H9 (cell line): ENCODE measurements at regions not wholly inside any gene's neighbourhood (a gene's known extent, or its start where the extent isn't known, plus 50 kb on each side); places are given as distances from the start of the nearest gene placed in this dataset.

Experiments used
- DNase-seq: peaks from one replicate; pipeline ENCODE4 v3.0.0-alpha.2; 2017
- H2AFZ ChIP-seq: one replicate; pipeline ENCODE4 v1.6.1; 2013; ENCODE audit warnings: mild to moderate bottlenecking, low read length, control low read depth, moderate library complexity
- H2AK5ac ChIP-seq: 2 replicates; pipeline ENCODE4 v1.6.1; 2013; ENCODE audit warnings: low read length, control low read depth, mixed read lengths; ENCODE audit not compliant: insufficient read length
- H2BK120ac ChIP-seq: one replicate; pipeline ENCODE4 v1.6.1; 2013; ENCODE audit warnings: low read depth, mild to moderate bottlenecking, low read length, control low read depth, inconsistent platforms; ENCODE audit not compliant: poor library complexity, severe bottlenecking
- H2BK12ac ChIP-seq: 2 replicates; pipeline ENCODE4 v1.6.1; 2013; ENCODE audit warnings: low read length, control low read depth, mixed read lengths, low read depth; ENCODE audit not compliant: insufficient read length
- H2BK15ac ChIP-seq: 2 replicates; pipeline ENCODE4 v1.6.1; 2013; ENCODE audit warnings: low read depth, low read length, control low read depth
- H2BK20ac ChIP-seq: one replicate; pipeline ENCODE4 v1.6.1; 2013; ENCODE audit warnings: low read depth, mild to moderate bottlenecking, low read length, control low read depth, inconsistent platforms; ENCODE audit not compliant: poor library complexity, severe bottlenecking
- H2BK5ac ChIP-seq: 2 replicates; pipeline ENCODE4 v1.6.1; 2013; ENCODE audit warnings: low read length, control low read depth, mixed read lengths; ENCODE audit not compliant: insufficient read length
- H3K14ac ChIP-seq: 2 replicates; pipeline ENCODE4 v1.6.1; 2013; ENCODE audit warnings: low read length, control low read depth; ENCODE audit not compliant: insufficient read depth
- H3K18ac ChIP-seq: 2 replicates; pipeline ENCODE4 v1.6.1; 2013; ENCODE audit warnings: low read depth, mild to moderate bottlenecking, mixed read lengths, low read length, control low read depth; ENCODE audit not compliant: insufficient read length
- H3K23ac ChIP-seq: 2 replicates; pipeline ENCODE4 v1.6.1; 2013; ENCODE audit warnings: low read length, control low read depth, mixed read lengths, low read depth; ENCODE audit not compliant: insufficient read length
- H3K23me2 ChIP-seq: 2 replicates; pipeline ENCODE4 v1.6.1; 2013; ENCODE audit warnings: low read depth, mild to moderate bottlenecking, mixed read lengths, low read length, control low read depth; ENCODE audit not compliant: insufficient read length, poor library complexity, severe bottlenecking
- H3K27ac ChIP-seq: 2 replicates; pipeline ENCODE4 v1.5.1; 2013; ENCODE audit warnings: low read length, control low read depth, mixed read lengths, low read depth; ENCODE audit not compliant: insufficient read length
- H3K27me3 ChIP-seq: 2 replicates; pipeline ENCODE4 v1.6.1; 2013; ENCODE audit warnings: low read length, control low read depth, inconsistent platforms; ENCODE audit not compliant: insufficient read depth
- H3K4ac ChIP-seq: 2 replicates; pipeline ENCODE4 v1.6.1; 2013; ENCODE audit warnings: low read depth, mild to moderate bottlenecking, control low read depth, inconsistent platforms, low read length, moderate library complexity
- H3K4me1 ChIP-seq: 2 replicates; pipeline ENCODE4 v1.6.1; 2013; ENCODE audit warnings: low read length, control low read depth, inconsistent platforms; ENCODE audit not compliant: insufficient read depth
- H3K4me2 ChIP-seq: 2 replicates; pipeline ENCODE4 v1.6.1; 2013; ENCODE audit warnings: low read length, control low read depth, mixed read lengths; ENCODE audit not compliant: insufficient read length, insufficient read depth
- H3K56ac ChIP-seq: 2 replicates; pipeline ENCODE4 v1.6.1; 2013; ENCODE audit warnings: low read depth, mild to moderate bottlenecking, mixed read lengths, low read length, control low read depth; ENCODE audit not compliant: insufficient read length
- H3K79me1 ChIP-seq: 2 replicates; pipeline ENCODE4 v1.6.1; 2013; ENCODE audit warnings: low read depth, mild to moderate bottlenecking, moderate library complexity, low read length, control low read depth, inconsistent platforms; ENCODE audit not compliant: insufficient read depth, poor library complexity, severe bottlenecking
- H3K79me2 ChIP-seq: 2 replicates; pipeline ENCODE4 v1.6.1; 2013; ENCODE audit warnings: low read length, control low read depth, inconsistent platforms; ENCODE audit not compliant: insufficient read depth
- H3K9ac ChIP-seq: 2 replicates; pipeline ENCODE4 v1.6.1; 2013; ENCODE audit warnings: low read length, control low read depth, mixed read lengths; ENCODE audit not compliant: insufficient read length; ENCODE audit errors: extremely low read depth
- H3K9me3 ChIP-seq: one replicate; pipeline ENCODE4 v1.6.1; 2013; ENCODE audit warnings: low read depth, low read length, inconsistent platforms; ENCODE audit not compliant: control insufficient read depth
- H3T11ph ChIP-seq: one replicate; pipeline ENCODE4 v1.6.1; 2013; ENCODE audit warnings: mild to moderate bottlenecking, low read length, control low read depth, inconsistent platforms
- H4K20me1 ChIP-seq: one replicate; pipeline ENCODE4 v1.6.1; 2013; ENCODE audit not compliant: control insufficient read depth, insufficient read length, insufficient read depth
- H4K5ac ChIP-seq: 2 replicates; pipeline ENCODE4 v1.6.1; 2013; ENCODE audit warnings: low read depth, mild to moderate bottlenecking, mixed read lengths, low read length, control low read depth; ENCODE audit not compliant: insufficient read length
- H4K8ac ChIP-seq: replicated peaks from 2 replicates; pipeline ENCODE4 v1.6.1; 2013; ENCODE audit warnings: low read length, control low read depth, mixed read lengths, low read depth; ENCODE audit not compliant: insufficient read length
- H4K91ac ChIP-seq: 2 replicates; pipeline ENCODE4 v1.6.1; 2013; ENCODE audit warnings: low read depth, mild to moderate bottlenecking, moderate library complexity, mixed read lengths, low read length, control low read depth; ENCODE audit not compliant: insufficient read length
- H3K27ac Mint-ChIP-seq, 3 experiments: 2 replicates in 2 of 3; 3 replicates in 1 of 3; pipeline ENCODE4 v1.8.0; 2020 to 2021; ENCODE audit warnings: mixed read lengths in 3 of 3, mild to moderate bottlenecking in 1 of 3, moderate library complexity in 1 of 3
- H3K27me3 Mint-ChIP-seq: 2 replicates; pipeline ENCODE4 v1.8.0; 2021; ENCODE audit warnings: low read depth, mild to moderate bottlenecking, moderate library complexity, mixed read lengths
- H3K36me3 Mint-ChIP-seq, 3 experiments: 2 replicates in 2 of 3; 3 replicates in 1 of 3; pipeline ENCODE4 v1.8.0; 2020 to 2021; ENCODE audit warnings: low read depth in 3 of 3, mixed read lengths in 3 of 3; ENCODE audit not compliant: insufficient read depth in 1 of 3
- H3K4me1 Mint-ChIP-seq, 2 experiments: 2 replicates each; pipeline ENCODE4 v1.8.0; 2020; ENCODE audit warnings: mixed read lengths in 2 of 2
- H3K4me3 Mint-ChIP-seq, 2 experiments: 2 replicates in 1 of 2; 3 replicates in 1 of 2; pipeline ENCODE4 v1.8.0; 2020 to 2021; ENCODE audit warnings: mild to moderate bottlenecking in 2 of 2, mixed read lengths in 2 of 2, moderate library complexity in 1 of 2
- H3K9me3 Mint-ChIP-seq, 2 experiments: 2 replicates in 1 of 2; 3 replicates in 1 of 2; pipeline ENCODE4 v1.8.0; 2020; ENCODE audit warnings: mild to moderate bottlenecking in 2 of 2, mixed read lengths in 2 of 2, moderate library complexity in 1 of 2
- CTCF ChIP-seq: fragments of 200-600 bp; sonication (generic); conservative IDR thresholded peaks from 3 replicates; pipeline ENCODE4 v1.8.0; 2021; ENCODE audit warnings: antibody characterized with exemption, mild to moderate bottlenecking
- WGBS: extraction: QIAGEN DNeasy Blood & Tissue Kit; methylation state at CpG from one replicate; pipeline ENCODE4 v1.1.7; 2013; ENCODE audit warnings: missing lambda C conversion rate, low lambda C conversion rate, mixed read lengths; ENCODE audit not compliant: insufficient read length; ENCODE audit errors: extremely low coverage; 5-methylcytosine and 5-hydroxymethylcytosine counted together

DNA sequence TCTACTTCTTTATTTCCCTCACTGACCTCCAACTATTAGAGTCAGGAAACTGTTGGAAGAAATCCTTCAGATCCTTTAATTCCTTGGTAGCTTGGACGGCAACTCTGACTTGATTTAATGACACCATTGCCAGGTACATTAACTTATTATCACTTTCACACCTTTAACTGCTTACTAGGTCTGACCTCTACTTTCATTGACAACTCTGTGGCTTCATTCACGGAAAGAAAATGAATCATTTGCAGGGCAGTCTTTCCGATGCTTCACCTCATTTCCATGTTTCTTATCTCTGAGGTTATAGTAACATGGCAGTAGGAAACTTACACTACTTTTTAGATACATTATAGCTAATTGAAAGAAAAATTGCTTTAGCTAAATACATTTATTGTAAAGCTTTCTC lies 82.6 kb upstream of the PDGFD start:
- H4K20me1 ChIP-seq = no peaks in the 10 kb centered on the region
- TF ChIP-seq CTCF = no peak
- H3K9me3 Mint-ChIP-seq = no peaks in the 10 kb centered on the region

More for the DNA sequence above, 82.6 kb upstream of the PDGFD start:
- no peak overlapping the region for H2BK12ac ChIP-seq
- H3K27ac Mint-ChIP-seq = no peak overlapping the region
- H3K27ac ChIP-seq = no peak overlapping the region
- H3K4me1 ChIP-seq = no peaks in the 10 kb centered on the region
- no peak overlapping the region for H4K8ac ChIP-seq
- no peak overlapping the region for H3K56ac ChIP-seq
- no peak overlapping the region for H4K5ac ChIP-seq
- DNase-seq = no peak
- no peak overlapping the region for H2BK5ac ChIP-seq
- no peaks in the 10 kb centered on the region for H3K79me2 ChIP-seq
- no peaks in the 10 kb centered on the region for H3K79me1 ChIP-seq
- H2BK15ac ChIP-seq = no peak overlapping the region
- no peaks in the 10 kb centered on the region for H3K23me2 ChIP-seq
- no peaks in the 10 kb centered on the region for H3K9me3 ChIP-seq
- H3K18ac ChIP-seq = no peak overlapping the region
- no peak overlapping the region for H3K23ac ChIP-seq
- H3K36me3 Mint-ChIP-seq = no peaks in the 10 kb centered on the region
- no peak overlapping the region for H3K14ac ChIP-seq
- no peak overlapping the region for H4K91ac ChIP-seq
- H2BK20ac ChIP-seq = no peak overlapping the region
- H2AK5ac ChIP-seq = no peak overlapping the region
- no peak overlapping the region for H3T11ph ChIP-seq
- H2BK120ac ChIP-seq = no peak overlapping the region
- no peak overlapping the region for H3K4ac ChIP-seq
- no peaks in the 10 kb centered on the region for H3K27me3 Mint-ChIP-seq
- no peaks in the 10 kb centered on the region for H3K4me1 Mint-ChIP-seq
- no peak overlapping the region for H3K9ac ChIP-seq
- no CpG with 5 or more reads among the region's 3 CpGs for WGBS
- H3K4me2 ChIP-seq = no peak overlapping the region
- no peak overlapping the region for H3K4me3 Mint-ChIP-seq
- no peak overlapping the region for H2AFZ ChIP-seq
- no peaks in the 10 kb centered on the region for H3K27me3 ChIP-seq
